GM03348 (cell line): ENCODE measurements at regions not wholly inside any gene's neighbourhood (a gene's known extent, or its start where the extent isn't known, plus 50 kb on each side); places are given as distances from the start of the nearest gene placed in this dataset.
"Not testable (repeated sequence)": the region's sequence is repeated elsewhere in the genome, so short reads cannot be mapped to it uniquely, and the experiment has no call there.

Experiments used
- DNase-seq: peaks from one replicate; pipeline ENCODE4 v3.0.0; 2012; ENCODE audit warnings: low spot score

GRCh38 chr5:17037751-17038150, 101.7 kb upstream of the MYO10 start:
- peak; percentile 16 for DNase-seq

GRCh38 chr5:17039170-17039569, 103.1 kb upstream of the MYO10 start:
- no peak for DNase-seq

- DNase-seq: peak; percentile 17
Observed at GRCh38 chr5:17042041-17042440, 106.0 kb upstream of the MYO10 start.

GRCh38 chr5:17046320-17046719, 110.2 kb upstream of the MYO10 start:
- no peak for DNase-seq

- DNase-seq: no peak
Observed at GRCh38 chr5:17050236-17050635, 114.1 kb upstream of the MYO10 start.

GRCh38 chr5:17054911-17055310, 118.8 kb upstream of the MYO10 start:
- no peak for DNase-seq

GRCh38 chr5:17056141-17056631, 120.1 kb upstream of the MYO10 start:
- DNase-seq: peak; percentile 21

- DNase-seq: no peak
Observed at GRCh38 chr5:17058438-17058837, 122.3 kb upstream of the MYO10 start.

GRCh38 chr5:17061973-17062470, 125.9 kb upstream of the MYO10 start:
- DNase-seq: no peak

GRCh38 chr5:17062741-17063140, 126.7 kb upstream of the MYO10 start:
- not testable (repeated sequence) for DNase-seq

GRCh38 chr5:17064241-17064640, 128.2 kb upstream of the MYO10 start:
- no peak for DNase-seq

- no peak for DNase-seq
Observed at GRCh38 chr5:17065458-17065857, 129.4 kb upstream of the MYO10 start.

GRCh38 chr5:17066026-17066425, 129.9 kb upstream of the MYO10 start:
- DNase-seq: not testable (repeated sequence)

GRCh38 chr5:17067657-17068392, 131.7 kb upstream of the MYO10 start:
- no peak for DNase-seq

GRCh38 chr5:17069995-17070511, 134.0 kb upstream of the MYO10 start:
- DNase-seq: no peak

GRCh38 chr5:17070647-17071046, 134.6 kb upstream of the MYO10 start:
- no peak for DNase-seq

GRCh38 chr5:17075236-17075635, 139.1 kb upstream of the MYO10 start:
- no peak for DNase-seq

GRCh38 chr5:17076272-17076671, 140.2 kb upstream of the MYO10 start:
- DNase-seq: no peak

- DNase-seq: peak; percentile 11
Observed at GRCh38 chr5:17077440-17078233, 139.8 kb upstream of the BASP1 start.

- DNase-seq: no peak
Observed at GRCh38 chr5:17079562-17079961, 137.9 kb upstream of the BASP1 start.

- DNase-seq: no peak
Observed at GRCh38 chr5:17080361-17080760, 137.1 kb upstream of the BASP1 start.

GRCh38 chr5:17081142-17081541, 136.3 kb upstream of the BASP1 start:
- DNase-seq: peak; percentile 60

- not testable (repeated sequence) for DNase-seq
Observed at GRCh38 chr5:17083276-17083675, 134.2 kb upstream of the BASP1 start.
